M059J (cell line): ENCODE measurements at regions not wholly inside any gene's neighbourhood (a gene's known extent, or its start where the extent isn't known, plus 50 kb on each side); places are given as distances from the start of the nearest gene placed in this dataset.
"Not testable (repeated sequence)": the region's sequence is repeated elsewhere in the genome, so short reads cannot be mapped to it uniquely, and the experiment has no call there.

Experiments used
- DNase-seq: peaks from one replicate; pipeline ENCODE4 v3.0.0-alpha.2; 2012; ENCODE audit warnings: low read depth

GRCh38 chr3:63096248-63097058 is 181.7 kb upstream of the SYNPR start:
- DNase-seq, result no peak

DNA sequence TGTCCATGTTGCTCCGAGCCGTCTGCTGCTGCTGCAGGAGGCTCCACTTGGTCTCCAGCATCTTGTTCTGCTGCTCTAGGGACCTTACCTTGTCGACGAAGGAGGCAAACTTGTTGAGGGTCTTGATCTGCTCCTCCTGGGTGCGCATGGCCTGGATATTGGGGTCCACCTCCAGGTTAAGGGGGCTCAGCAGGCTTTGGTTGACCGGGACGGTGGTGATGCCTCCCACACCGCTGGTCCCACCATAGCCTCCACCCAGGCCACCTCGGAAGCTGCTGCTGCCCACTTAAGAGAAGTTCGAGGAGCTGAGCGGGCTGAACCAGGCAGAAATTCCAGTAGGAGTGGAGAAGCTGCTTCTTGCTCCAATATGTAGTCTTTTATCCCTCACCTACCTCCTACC is 180.7 kb upstream of the SYNPR start:
- no peak for DNase-seq

DNA sequence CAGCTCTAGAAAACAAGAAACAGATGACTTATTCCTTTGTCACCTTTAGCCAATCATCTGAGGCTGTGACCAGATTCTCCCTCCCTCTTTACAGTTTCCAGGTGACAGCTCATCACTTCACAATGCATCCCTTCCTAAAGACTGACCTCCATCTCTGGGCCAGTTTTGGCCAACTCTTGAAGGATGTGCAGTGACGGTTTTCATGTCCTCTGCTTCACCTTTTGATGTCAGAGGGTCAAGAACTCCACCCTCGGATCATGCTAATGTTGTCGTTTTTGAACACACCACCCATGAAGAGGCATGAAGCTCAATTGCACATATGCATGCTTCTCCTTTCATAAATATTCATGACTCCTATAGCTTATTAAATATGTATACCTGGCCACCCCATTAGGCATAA is 161.2 kb upstream of the SYNPR start:
- DNase-seq, result no peak

DNA sequence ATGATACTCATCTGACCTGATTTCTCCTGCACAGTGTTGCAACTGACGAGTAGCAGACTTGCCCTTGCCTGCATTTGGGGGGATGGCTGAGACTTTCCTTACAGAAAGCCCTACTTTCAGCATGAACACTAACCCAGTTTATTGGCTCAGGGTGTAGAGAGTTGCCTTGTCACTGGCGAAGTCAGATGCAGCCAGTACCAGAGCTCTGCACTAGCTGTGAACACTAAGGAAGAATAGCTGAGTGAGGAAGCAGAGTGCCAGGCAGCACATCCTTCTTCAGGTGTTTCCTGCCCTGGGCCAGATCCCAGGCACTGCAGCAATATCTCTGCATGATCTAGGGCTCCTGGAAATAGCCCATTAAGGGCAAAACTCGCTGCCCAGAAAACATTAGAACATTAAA is 154.0 kb upstream of the SYNPR start:
- no peak for DNase-seq

DNA sequence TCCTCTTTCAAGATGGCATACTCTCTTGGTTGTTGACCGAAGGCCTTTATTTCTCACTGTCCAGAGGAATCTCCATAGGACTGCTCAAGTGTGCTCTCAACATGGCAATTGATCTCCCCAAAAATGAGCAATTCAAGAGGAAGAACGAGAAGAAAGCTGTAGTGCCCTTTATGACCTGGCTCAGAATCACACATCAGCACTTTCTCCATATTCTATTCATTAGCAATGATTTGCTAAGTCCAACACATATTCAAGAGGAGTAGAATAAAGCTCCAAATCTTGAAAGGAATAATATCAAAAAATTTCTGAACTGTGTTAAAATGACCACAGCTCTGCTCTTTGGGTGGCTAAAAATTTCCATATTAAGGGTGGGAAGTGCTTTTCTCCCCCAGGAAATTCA is 151.6 kb upstream of the SYNPR start:
- no peak for DNase-seq

- DNase-seq, result no peak
Measured at GRCh38 chr3:63128380-63128779, 149.7 kb upstream of the SYNPR start.

DNA sequence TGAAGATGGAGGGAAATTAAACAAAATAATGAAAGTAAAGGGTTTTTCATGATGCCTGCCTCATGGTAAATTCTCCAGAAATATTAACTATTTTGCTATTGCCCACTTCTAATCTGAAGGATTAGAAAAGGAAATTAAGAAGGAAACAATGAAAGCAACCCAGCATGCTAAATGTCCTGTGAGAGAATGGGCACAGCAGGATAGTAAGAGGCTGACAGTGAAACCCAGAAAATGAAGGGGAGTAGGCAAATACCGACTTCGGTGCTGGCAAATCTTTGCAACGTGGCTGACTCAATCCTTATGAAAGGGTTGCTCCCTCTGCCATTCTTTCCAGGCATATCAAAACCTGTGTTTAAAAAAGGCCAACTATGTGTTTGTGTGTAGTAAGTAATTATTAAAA is 147.5 kb upstream of the SYNPR start:
- DNase-seq, result no peak

DNA sequence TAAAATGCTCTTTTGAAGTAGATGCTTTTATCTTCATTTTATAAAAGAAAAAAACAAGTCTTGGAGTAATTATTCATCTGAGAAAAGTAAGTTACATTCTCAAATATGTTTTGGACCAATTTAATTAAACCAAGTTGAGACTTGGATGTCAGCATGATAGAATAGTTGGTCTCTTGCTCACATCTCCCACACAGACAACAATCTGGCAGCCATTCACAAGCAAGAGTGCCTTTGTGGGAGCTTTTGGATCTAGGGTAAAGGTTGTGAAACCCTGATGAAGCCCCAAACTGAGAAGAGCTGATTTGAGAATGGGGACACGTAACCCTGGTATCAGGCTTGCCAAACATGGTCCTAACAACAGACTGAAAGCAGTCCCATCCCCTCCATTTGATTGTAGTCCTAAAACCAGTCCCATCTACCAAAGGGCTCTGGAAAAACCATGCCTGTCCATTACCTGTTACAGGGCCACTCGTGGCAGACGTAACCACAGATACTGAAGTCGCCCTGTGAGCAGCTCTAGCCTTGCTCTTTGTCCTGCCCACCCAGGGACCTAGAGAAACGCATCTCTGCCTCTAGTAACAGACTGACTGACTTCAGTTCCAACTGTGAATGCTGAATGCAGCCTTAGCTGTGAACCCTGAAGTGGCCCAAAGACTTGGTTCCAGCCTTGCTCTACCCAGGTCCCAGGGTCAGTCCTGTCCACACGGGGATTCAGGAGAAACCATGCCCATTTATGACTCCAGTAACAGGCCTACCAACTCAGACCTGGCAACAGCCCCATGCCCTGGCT is 145.5 kb upstream of the SYNPR start:
- DNase-seq, result no peak

- peak; percentile 4 for DNase-seq
Measured at GRCh38 chr3:63135367-63135766, 142.7 kb upstream of the SYNPR start.

- not testable (repeated sequence) for DNase-seq
Measured at GRCh38 chr3:63136249-63136648, 141.9 kb upstream of the SYNPR start.

DNA sequence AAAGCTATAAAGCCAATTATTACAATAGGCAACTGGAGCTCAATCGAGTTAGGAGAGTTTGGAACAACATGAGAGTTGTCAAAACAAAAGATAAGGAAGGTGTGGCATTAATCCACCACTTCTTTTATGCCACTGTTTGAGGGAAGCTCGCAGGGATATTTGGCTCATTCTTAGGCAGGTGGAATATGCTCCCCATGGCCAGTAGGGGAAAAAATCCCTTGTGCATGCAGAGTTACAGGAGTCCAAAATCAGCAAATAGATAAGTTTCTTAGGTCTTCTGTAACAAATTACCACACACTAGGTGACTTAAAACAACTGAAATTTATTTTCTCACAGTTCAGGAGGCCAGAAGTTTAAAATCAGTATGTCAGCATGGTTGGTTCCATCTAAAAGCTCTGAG is 135.4 kb upstream of the SYNPR start:
- no peak for DNase-seq

GRCh38 chr3:63146154-63146553 is 132.0 kb upstream of the SYNPR start:
- no peak for DNase-seq

- DNase-seq, result no peak
Measured at GRCh38 chr3:63150880-63151279, 127.2 kb upstream of the SYNPR start.

GRCh38 chr3:63151897-63152296 is 126.2 kb upstream of the SYNPR start:
- no peak for DNase-seq

- no peak for DNase-seq
Measured at GRCh38 chr3:63159764-63160163, 118.3 kb upstream of the SYNPR start.

GRCh38 chr3:63167113-63167512 is 111.0 kb upstream of the SYNPR start:
- DNase-seq, result no peak

GRCh38 chr3:63168179-63168578 is 109.9 kb upstream of the SYNPR start:
- no peak for DNase-seq

DNA sequence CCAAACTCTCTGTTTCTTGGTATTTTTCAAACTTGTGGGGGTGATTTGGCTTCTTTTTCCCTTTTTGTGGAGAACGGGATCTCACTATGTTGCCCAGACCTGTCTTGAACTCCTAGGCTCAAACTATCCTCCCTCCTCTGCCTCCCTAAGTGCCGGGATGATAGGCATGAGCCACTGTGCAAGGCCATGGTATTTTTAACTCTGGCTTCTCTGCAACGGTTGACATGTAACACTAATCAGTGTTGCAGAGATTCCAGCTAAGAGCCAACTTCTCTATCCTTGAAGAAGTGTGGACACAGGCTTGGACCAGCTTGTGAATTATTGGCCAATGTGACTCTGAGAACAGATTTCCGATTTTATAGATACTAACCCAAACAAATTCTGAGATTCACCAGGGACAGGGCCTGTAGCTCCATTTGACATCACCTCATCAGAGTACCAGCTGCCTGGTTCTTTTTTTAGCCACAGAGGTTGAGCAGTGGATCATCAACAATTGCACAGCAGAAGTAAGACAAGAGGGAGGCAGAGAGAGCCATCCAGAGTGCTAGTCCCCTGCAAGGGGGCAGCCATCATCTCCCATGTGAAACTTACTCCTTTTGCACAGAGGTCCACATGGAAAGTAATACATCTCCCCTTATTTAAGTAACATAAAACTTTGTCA is 98.1 kb upstream of the SYNPR start:
- DNase-seq, result no peak

DNA sequence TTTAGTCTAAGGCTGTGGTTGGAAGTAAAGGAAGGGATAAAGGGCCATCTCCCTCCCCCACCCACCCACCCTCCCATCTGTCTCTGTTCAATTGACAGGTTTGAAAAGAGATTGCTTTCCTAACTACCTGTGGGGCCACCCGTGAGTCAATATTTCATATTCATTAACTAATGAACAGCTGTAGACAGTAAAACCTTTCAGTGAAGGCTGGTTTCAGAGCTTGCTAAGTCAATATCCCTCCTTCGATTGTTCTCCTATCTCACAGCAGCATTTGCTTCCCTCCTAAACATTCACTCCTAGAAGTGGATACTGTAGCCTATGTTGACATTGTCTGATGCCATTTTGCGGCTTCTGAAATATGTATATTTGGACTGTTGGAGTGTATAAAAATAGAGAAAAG is 85.9 kb upstream of the SYNPR start:
- no peak for DNase-seq

DNA sequence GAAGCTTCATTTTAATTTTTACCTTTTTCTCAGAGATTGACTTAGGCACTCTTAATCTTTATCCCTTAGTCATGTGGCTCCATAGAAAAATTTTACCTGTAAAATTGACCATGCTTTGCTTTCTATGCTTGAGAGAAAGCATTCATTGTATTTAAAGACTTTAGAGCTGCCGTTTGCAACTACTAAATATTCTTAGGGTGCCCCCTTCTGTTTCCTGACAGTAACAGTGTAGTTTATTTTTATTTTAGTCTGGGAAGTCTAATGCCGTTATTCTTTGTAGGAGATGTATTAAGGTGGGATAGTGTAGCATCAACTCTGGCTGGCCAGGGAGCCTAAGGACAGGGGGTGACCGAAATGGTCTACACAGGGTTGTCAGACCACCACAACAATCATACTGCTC is 84.5 kb upstream of the SYNPR start:
- peak; percentile 1 for DNase-seq

- DNase-seq, result no peak
Measured at GRCh38 chr3:63199606-63200005, 78.5 kb upstream of the SYNPR start.

DNA sequence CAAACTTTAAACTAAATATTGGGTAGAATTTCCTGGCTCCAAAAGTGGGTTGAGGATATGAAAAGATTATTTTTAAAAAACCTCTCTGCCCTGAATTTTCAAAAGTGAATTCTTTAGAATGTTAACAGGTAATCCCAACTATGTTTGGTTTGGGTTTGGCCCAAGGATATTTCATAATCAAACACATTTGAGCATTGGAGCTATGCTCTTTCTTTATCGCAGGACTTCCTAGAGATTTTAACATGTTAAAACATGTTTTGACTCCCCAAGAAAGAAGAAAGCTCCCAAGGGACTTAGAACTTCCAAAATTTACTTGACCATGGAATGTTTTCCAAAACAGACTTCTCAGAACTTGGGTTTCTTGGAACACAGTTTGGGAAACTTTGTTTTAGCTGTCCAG is 75.6 kb upstream of the SYNPR start:
- no peak for DNase-seq

- no peak for DNase-seq
Measured at GRCh38 chr3:63207066-63207590, 71.0 kb upstream of the SYNPR start.
